ENCODE measurements at regions not wholly inside any gene's neighbourhood (a gene's known extent, or its start where the extent isn't known, plus 50 kb on each side); places are given as distances from the start of the nearest gene placed in this dataset.
"Not testable (repeated sequence)": the region's sequence is repeated elsewhere in the genome, so short reads cannot be mapped to it uniquely, and the experiment has no call there.

DNA sequence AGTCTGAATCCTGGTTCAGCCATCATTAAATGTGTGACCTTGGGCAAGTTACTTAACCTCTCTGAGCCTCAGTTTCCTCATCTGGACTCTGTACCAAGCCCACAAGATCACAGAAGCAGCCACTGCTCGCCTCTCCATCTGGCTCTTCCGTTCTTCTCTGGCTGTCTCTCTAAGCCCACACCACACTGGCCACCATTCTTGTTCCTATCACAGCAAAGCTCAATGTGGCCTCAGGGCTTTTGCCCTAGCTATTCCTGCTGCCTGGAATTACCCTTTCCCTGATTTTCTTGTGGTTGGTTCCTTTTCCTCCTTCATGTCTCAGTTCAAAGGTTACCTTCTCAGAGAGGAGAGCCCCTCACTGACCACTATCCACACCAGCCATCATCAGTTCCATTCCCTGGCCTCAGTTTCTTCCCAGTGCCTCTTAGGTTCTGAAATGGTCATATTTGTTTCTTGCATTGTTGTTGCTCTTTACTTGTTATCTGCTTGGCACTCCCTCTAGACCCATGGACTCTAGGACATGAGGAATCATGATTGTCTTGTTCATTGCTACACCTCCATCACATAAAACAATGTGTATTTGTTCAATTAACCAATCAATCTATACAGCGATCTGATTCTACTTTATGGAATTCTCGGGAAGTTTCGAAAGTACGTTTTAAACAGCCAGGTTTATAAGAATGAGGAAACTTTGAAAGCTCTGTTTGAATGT lies 56.5 kb upstream of the PTPN1 start:
- DNase-seq, result no peak

- DNase-seq, result not testable (repeated sequence)
Observed at GRCh38 chr20:50455245-50455644, 54.9 kb upstream of the PTPN1 start.

DNA sequence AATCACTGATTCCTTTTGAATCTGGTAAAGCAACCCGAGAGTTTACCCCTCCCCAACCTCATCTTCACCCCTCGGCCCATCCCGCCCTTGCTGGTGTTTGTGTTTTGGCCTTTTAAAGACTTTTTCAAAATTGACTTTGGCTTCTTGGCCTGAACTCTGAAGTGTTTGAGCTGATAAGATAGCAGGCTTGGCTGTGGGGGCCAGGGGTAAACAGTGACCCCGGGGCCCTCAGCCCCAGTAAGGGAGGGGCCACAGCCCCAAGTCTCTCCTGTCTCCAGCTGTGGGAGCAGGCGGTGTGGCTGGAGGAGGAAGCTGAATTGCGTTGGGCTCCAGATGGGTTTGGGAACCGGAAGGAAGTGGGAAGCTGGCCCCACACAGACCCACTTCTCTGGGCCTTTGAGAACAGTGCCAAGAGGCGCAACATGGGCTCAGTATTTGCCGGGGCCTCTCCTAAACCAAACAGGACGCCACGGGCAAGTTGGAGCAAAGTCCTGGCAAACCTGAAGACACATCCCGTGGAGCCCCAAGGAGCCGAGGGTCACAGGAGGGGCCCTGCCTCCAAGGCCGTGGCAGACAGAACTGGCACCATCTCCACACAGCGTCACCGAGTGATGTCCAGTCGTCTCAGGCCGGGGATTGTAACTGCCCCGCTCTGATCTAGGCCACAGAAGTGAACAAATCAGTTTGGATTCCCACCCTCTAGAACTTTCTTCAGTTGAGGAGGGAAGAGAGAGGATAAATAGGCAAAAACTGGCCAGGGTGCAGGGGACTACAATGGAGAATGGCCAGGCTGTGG lies 54.3 kb upstream of the PTPN1 start:
- DNase-seq, result no peak

GRCh38 chr20:50456452-50457324 lies 53.5 kb upstream of the PTPN1 start:
- DNase-seq, result no peak

DNA sequence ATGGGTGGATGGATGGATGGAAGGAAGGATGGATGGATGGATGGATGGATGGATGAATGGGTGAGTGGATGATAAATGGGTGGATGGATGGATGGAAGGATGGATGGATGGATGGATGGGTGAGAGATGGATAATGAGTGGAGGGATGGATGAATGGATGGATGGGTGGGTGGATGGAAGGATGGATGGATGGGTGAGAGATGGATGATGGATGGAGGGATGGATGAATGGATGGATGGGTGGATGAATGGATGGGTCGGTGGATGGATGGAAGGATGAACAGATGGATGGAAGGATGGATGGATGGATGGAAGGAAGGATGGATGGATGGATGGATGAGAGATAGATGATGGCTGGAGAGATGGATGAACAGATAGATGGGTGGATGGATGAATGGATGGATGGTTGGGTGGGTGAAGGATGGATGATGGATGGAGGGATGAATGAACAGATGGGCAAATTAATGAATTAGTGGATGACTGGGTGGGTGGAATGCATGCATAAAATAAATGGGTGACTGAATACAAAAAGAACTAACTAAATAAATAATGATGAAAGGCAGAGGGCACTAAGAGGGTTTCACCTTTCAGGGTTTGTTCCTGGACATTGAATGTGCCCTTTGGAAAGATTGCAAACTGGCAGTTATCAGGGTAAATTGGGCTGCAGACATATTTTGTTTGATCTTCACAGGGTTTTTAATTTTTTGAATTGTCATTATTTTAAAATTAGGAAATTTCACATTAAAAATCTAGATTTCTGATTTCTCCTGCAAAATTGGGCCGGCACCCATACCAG lies 50.9 kb upstream of the PTPN1 start:
- no peak for DNase-seq

DNA sequence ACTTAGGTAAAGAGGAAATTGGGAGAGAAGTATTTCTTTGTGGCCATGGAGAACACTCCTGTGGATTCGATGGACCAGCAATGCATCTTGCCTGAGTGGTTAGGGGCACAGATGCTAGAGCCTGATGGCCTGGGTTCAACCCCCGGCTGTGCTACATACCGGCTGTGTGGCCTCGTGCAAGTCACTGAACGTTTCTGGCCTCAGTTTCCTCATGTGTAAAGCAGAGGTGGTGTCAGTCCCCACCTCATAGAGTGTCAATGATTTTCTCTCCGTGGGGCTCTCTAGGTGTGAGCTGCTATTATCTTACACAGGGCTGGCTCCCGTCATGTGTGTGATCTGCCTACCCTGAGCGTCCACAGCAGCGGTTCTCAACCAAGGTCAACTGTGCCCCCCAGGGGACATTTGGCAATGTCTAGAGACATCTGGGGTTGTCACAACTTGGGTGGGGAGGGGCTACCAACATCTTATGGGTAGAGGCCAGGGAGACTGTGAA lies 50.0 kb upstream of the PTPN1 start:
- no peak for DNase-seq
